Endothelial cell of umbilical vein (primary cell): ENCODE measurements at regions not wholly inside any gene's neighbourhood (a gene's known extent, or its start where the extent isn't known, plus 50 kb on each side); places are given as distances from the start of the nearest gene placed in this dataset.
"Not testable (repeated sequence)": the region's sequence is repeated elsewhere in the genome, so short reads cannot be mapped to it uniquely, and the experiment has no call there.

Experiments used
- BruUV-seq: library from RNA; stranded (reverse); fragments of 400-500 nt; replicated peaks from 2 replicates; lab custom pipeline; 2021; lab: Mats Ljungman, UMichigan
- CTCF ChIA-PET: fragments of 300-600, 350-600 bp; sonication (Branson Sonifier 250); formaldehyde crosslinking; loops from one replicate; lab custom pipeline; 2021; ENCODE audit warnings: antibody characterized with exemption, inconsistent platforms; lab: Charles Lee
- POLR2A ChIA-PET: fragments of 300-600, 350-600 bp; sonication (Branson Sonifier 250); formaldehyde crosslinking; loops from one replicate; lab custom pipeline; 2021; ENCODE audit warnings: antibody characterized with exemption, inconsistent platforms; lab: Charles Lee
- DNase-seq: peaks from one replicate; pipeline ENCODE4 v3.0.0-alpha.2; 2011; ENCODE audit warnings: low read depth, low spot score
- FAIRE-seq: peaks from 2 replicates; lab custom pipeline; 2011; peaks lifted over from hg19 to GRCh38; lab: Jason Lieb, UNC
- H2AFZ ChIP-seq: 2 replicates; pipeline ENCODE4 v1.6.0; 2012; ENCODE audit warnings: low read depth, low read length, control low read depth, inconsistent platforms
- H3K27ac ChIP-seq: 2 replicates; pipeline ENCODE4 v1.5.1; 2011; ENCODE audit warnings: low read depth, mild to moderate bottlenecking, control low read depth, low read length, moderate library complexity; ENCODE audit not compliant: insufficient read depth
- H3K27me3 ChIP-seq, 2 experiments: 2 replicates each; pipeline versions ENCODE4 v1.6.0 to v1.6.1; 2011; ENCODE audit warnings: low read length in 2 of 2, mixed read lengths in 1 of 2; ENCODE audit not compliant: control insufficient read depth in 2 of 2, insufficient read depth in 2 of 2
- H3K36me3 ChIP-seq, 2 experiments: 2 replicates in 1 of 2; 3 replicates in 1 of 2; pipeline ENCODE4 v1.5.1; 2011; ENCODE audit warnings: low read length in 2 of 2, mild to moderate bottlenecking in 1 of 2, moderate library complexity in 1 of 2; ENCODE audit not compliant: control insufficient read depth in 2 of 2, insufficient read depth in 2 of 2; ENCODE audit errors: extremely low read depth in 1 of 2
- H3K4me1 ChIP-seq: 3 replicates; pipeline ENCODE4 v1.5.1; 2011; ENCODE audit warnings: mild to moderate bottlenecking, low read length; ENCODE audit not compliant: control insufficient read depth, insufficient read depth; ENCODE audit errors: extremely low read depth
- H3K4me2 ChIP-seq: 2 replicates; pipeline ENCODE4 v1.6.1; 2011; ENCODE audit warnings: low read length, control low read depth, mixed read lengths; ENCODE audit not compliant: insufficient read depth
- H3K4me3 ChIP-seq, 3 experiments: fragments of 200-600 bp in 1 of 3; sonication (generic), shearing (Covaris generic) in 1 of 3; replicated peaks in 1 of 3; 2 replicates each; pipeline ENCODE4 v1.5.1; 2011 to 2016; ENCODE audit warnings: control low read depth in 3 of 3, low read length in 3 of 3, mild to moderate bottlenecking in 2 of 3, inconsistent platforms in 1 of 3, low read depth in 1 of 3, moderate library complexity in 1 of 3; ENCODE audit not compliant: insufficient read depth in 1 of 3
- H3K79me2 ChIP-seq: 2 replicates; pipeline ENCODE4 v1.6.0; 2012; ENCODE audit warnings: low read length, inconsistent platforms; ENCODE audit not compliant: control insufficient read depth, insufficient read depth
- H3K9ac ChIP-seq: replicated peaks from 2 replicates; pipeline ENCODE3; 2011; ENCODE audit warnings: low read length, control low read depth; ENCODE audit not compliant: insufficient read depth; ENCODE audit errors: extremely low read depth
- H3K9me1 ChIP-seq: replicated peaks from 3 replicates; pipeline ENCODE4 v1.6.0; 2011; ENCODE audit warnings: mild to moderate bottlenecking, low read length; ENCODE audit not compliant: control insufficient read depth, insufficient read depth; ENCODE audit errors: extremely low read depth
- H3K9me3 ChIP-seq: replicated peaks from 2 replicates; pipeline ENCODE4 v1.5.1; 2012; ENCODE audit warnings: low read length, inconsistent platforms; ENCODE audit not compliant: control insufficient read depth, insufficient read depth
- H4K20me1 ChIP-seq: replicated peaks from 2 replicates; pipeline ENCODE3; 2011; ENCODE audit warnings: mild to moderate bottlenecking, low read length; ENCODE audit not compliant: control insufficient read depth, insufficient read depth; ENCODE audit errors: extremely low read depth
- MAX ChIP-seq: IDR thresholded peaks from 2 replicates; pipeline ENCODE4 v1.6.1; 2011; ENCODE audit not compliant: insufficient read depth, insufficient read length
- dilution Hi-C: fragments of 300-500 bp; cut with MboI; formaldehyde crosslinking; loops from one replicate; pipeline ENCODE4 v1.15.0; 2019; ENCODE audit warnings: low sequenced_read_pairs; ENCODE audit not compliant: extremely low pct_ligation_motif_present
- intact Hi-C: fragments of 100-400 bp; cut with micrococcal nuclease; formaldehyde crosslinking; loops from one replicate; pipeline ENCODE4 v1.10.0; 2022

GRCh38 chr5:145619806-145620310, 215.3 kb downstream of the PRELID2 start:
- POLR2A ChIA-PET: no interaction called here
- Histone ChIP-seq H3K4me1 (no peaks in the 10 kb centered on the region), H2AFZ (no peak overlapping the region), H3K27me3 (no peaks in the 10 kb centered on the region), H3K79me2 (no peaks in the 10 kb centered on the region), H4K20me1 (no peaks in the 10 kb centered on the region), H3K4me2 (no peak overlapping the region), H3K27ac (no peak overlapping the region), H3K9me3 (no peaks in the 10 kb centered on the region), H3K36me3 (no peaks in the 10 kb centered on the region), H3K9me1 (no peaks in the 10 kb centered on the region), H3K9ac (no peak overlapping the region), H3K4me3 (no peak overlapping the region)
- DNase-seq (no peak), FAIRE-seq (no peak)
- BruUV-seq: no TSS peak
- dilution Hi-C loops (no loop called here), intact Hi-C loops (no loop called here)
- no peak for TF ChIP-seq MAX
- CTCF ChIA-PET: no interaction called here

GRCh38 chr5:145616739-145617138, 218.4 kb downstream of the PRELID2 start:
- H3K9me3 ChIP-seq, DNase-seq, H3K36me3 ChIP-seq, H4K20me1 ChIP-seq, H3K4me1 ChIP-seq, H3K27ac ChIP-seq, BruUV-seq, intact Hi-C loops, H3K27me3 ChIP-seq, CTCF ChIA-PET, H3K4me2 ChIP-seq, POLR2A ChIA-PET, dilution Hi-C loops, FAIRE-seq, H2AFZ ChIP-seq, H3K79me2 ChIP-seq, H3K4me3 ChIP-seq, H3K9me1 ChIP-seq, H3K9ac ChIP-seq: not testable (repeated sequence)
